Skeletal muscle satellite cell (primary cell): ENCODE measurements at regions not wholly inside any gene's neighbourhood (a gene's known extent, or its start where the extent isn't known, plus 50 kb on each side); places are given as distances from the start of the nearest gene placed in this dataset.

ENCODE experiments used
- H3K27me3 ChIP-seq: 2 replicates; pipeline ENCODE4 v1.7.0; 2013; ENCODE audit warnings: low read length; ENCODE audit not compliant: control insufficient read depth, insufficient read depth
- H3K36me3 ChIP-seq: 2 replicates; pipeline ENCODE4 v1.7.0; 2013; ENCODE audit warnings: mild to moderate bottlenecking, control low read depth, low read length; ENCODE audit not compliant: insufficient read depth
- H3K4me1 ChIP-seq: 2 replicates; pipeline ENCODE4 v1.7.0; 2013; ENCODE audit warnings: low read length; ENCODE audit not compliant: control insufficient read depth, insufficient read depth
- H3K4me2 ChIP-seq: 2 replicates; pipeline ENCODE4 v1.7.0; 2013; ENCODE audit warnings: mild to moderate bottlenecking, low read length
- H3K4me3 ChIP-seq: 2 replicates; pipeline ENCODE4 v1.7.0; 2013; ENCODE audit warnings: low read length
- H3K9ac ChIP-seq: 2 replicates; pipeline ENCODE4 v1.7.0; 2013; ENCODE audit warnings: mild to moderate bottlenecking, low read depth, low read length, moderate library complexity
- H3K9me3 ChIP-seq: replicated peaks from 2 replicates; pipeline ENCODE4 v1.7.0; 2013; ENCODE audit warnings: mild to moderate bottlenecking, control low read depth, low read length

- Histone ChIP-seq H3K4me3 (no peak overlapping the region), H3K36me3 (no peaks in the 10 kb centered on the region), H3K27me3 (peaks cover 67% of the 10 kb centered on the region)
These were observed 312.9 kb downstream of the MTX2 start for GRCh38 chr2:176582176-176582575.

GRCh38 chr2:176582990-176583481, 313.8 kb downstream of the MTX2 start:
- Histone ChIP-seq H3K9ac (no peak overlapping the region), H3K4me3 (no peak overlapping the region), H3K9me3 (no peaks in the 10 kb centered on the region), H3K4me1 (peaks cover 14% of the 10 kb centered on the region), H3K27me3 (peaks cover 67% of the 10 kb centered on the region), H3K4me2 (peak overlapping the region; percentile 21), H3K36me3 (no peaks in the 10 kb centered on the region)

More at GRCh38 chr2:176582176-176582575, 312.9 kb downstream of the MTX2 start:
- Histone ChIP-seq H3K4me1 (peaks cover 14% of the 10 kb centered on the region), H3K4me2 (no peak overlapping the region), H3K9me3 (no peaks in the 10 kb centered on the region), H3K9ac (no peak overlapping the region)

- peaks cover 71% of the 10 kb centered on the region for H3K27me3 ChIP-seq
- H3K9me3 ChIP-seq, result no peaks in the 10 kb centered on the region
- H3K4me1 ChIP-seq, result peaks cover 14% of the 10 kb centered on the region
- no peak overlapping the region for H3K9ac ChIP-seq
- H3K36me3 ChIP-seq, result no peaks in the 10 kb centered on the region
- H3K4me3 ChIP-seq, result no peak overlapping the region
- H3K4me2 ChIP-seq, result peak overlapping the region; percentile 21
These were observed 314.4 kb downstream of the MTX2 start for GRCh38 chr2:176583607-176584006.

- Histone ChIP-seq H3K9ac (no peak overlapping the region), H3K4me1 (peaks cover 14% of the 10 kb centered on the region), H3K4me2 (no peak overlapping the region), H3K4me3 (no peak overlapping the region), H3K27me3 (peaks cover 71% of the 10 kb centered on the region), H3K9me3 (no peaks in the 10 kb centered on the region), H3K36me3 (no peaks in the 10 kb centered on the region)
These were observed 315.1 kb downstream of the MTX2 start for GRCh38 chr2:176584333-176584732.

DNA sequence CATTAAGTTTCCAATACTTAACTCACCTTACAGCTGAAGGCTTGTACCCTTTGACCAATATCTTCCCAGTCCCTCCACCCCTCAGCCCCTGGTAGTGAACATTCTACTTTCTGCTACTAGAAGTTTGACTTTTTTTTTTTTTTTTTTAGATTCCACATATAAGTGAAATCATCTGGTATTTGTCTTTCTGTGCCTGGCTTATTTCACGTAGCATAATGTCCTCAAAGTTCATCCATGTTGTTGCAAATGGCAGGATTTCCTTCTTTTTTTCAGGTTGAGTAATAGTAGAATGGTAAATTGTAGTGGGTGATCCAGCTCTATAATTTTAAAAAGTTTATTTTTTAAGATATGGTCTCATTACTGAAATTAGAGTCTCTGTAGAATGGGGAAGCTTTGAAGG, 316.0 kb downstream of the MTX2 start:
- Histone ChIP-seq H3K4me2 (no peak overlapping the region), H3K4me3 (no peak overlapping the region), H3K27me3 (peaks cover 71% of the 10 kb centered on the region), H3K9ac (no peak overlapping the region), H3K4me1 (peaks cover 14% of the 10 kb centered on the region), H3K9me3 (no peaks in the 10 kb centered on the region), H3K36me3 (no peaks in the 10 kb centered on the region)

- Histone ChIP-seq H3K9ac (no peak overlapping the region), H3K9me3 (no peaks in the 10 kb centered on the region), H3K36me3 (no peaks in the 10 kb centered on the region), H3K4me3 (no peak overlapping the region), H3K4me2 (no peak overlapping the region), H3K27me3 (peaks cover 71% of the 10 kb centered on the region), H3K4me1 (peaks cover 14% of the 10 kb centered on the region)
These were observed 316.5 kb downstream of the MTX2 start for GRCh38 chr2:176585791-176586190.

GRCh38 chr2:176589287-176589686, 320.0 kb downstream of the MTX2 start:
- Histone ChIP-seq H3K4me1 (no peaks in the 10 kb centered on the region), H3K36me3 (no peaks in the 10 kb centered on the region), H3K9ac (no peak overlapping the region), H3K4me3 (no peak overlapping the region), H3K4me2 (no peak overlapping the region), H3K27me3 (peaks cover 71% of the 10 kb centered on the region), H3K9me3 (no peaks in the 10 kb centered on the region)

DNA sequence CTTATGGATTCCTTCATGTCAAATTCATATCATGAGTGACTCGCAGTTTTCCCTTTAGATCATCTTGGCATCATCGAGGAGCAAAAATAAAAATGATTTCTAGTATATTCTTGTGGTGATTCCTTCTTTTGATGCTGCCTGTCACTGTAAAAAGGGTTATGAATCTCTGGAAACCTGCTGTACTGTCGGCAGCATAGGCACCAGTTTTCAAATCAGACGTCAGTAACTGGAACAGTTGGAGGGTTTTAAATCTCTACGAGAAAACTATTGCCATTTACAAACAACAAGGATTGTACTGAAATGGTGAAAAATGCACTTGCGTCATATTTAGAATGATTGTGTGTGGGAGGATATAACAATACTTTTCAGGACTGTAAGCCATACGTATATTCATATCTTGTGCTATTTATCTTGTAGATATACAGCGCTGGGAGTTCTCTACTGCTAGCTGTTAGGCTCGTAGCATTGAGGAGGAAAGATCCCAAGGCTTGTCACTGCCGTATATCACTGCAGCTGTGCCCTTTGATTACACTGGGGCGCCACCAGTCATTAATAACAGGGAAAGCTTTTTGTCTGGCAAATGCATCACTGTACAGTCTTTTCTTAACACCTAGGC, 320.7 kb downstream of the MTX2 start:
- Histone ChIP-seq H3K4me3 (no peak overlapping the region), H3K4me1 (no peaks in the 10 kb centered on the region), H3K9ac (no peak overlapping the region), H3K4me2 (no peak overlapping the region), H3K27me3 (peaks cover 74% of the 10 kb centered on the region), H3K36me3 (no peaks in the 10 kb centered on the region), H3K9me3 (no peaks in the 10 kb centered on the region)

DNA sequence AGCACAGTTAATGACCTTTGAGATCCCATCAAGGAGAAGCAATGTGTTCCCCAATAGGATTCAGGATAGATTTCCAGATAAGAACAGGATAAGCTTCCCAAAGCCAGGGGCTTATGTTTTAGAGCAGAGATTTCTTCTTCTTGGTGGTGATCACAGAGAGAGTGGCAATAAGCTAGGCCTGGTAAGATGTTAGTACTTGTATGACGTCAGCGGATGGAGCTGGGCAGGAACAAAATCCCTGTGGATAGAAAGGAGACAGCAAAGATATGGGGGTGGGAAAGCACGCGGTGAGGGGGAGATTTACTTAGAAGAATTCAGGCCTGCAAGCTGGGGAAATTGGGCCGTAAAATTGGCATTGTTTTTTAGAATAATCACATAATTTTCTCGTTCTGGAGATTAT, 323.0 kb downstream of the MTX2 start:
- Histone ChIP-seq H3K4me1 (no peaks in the 10 kb centered on the region), H3K27me3 (peaks cover 81% of the 10 kb centered on the region), H3K9ac (no peak overlapping the region), H3K4me2 (no peak overlapping the region), H3K9me3 (no peaks in the 10 kb centered on the region), H3K36me3 (no peaks in the 10 kb centered on the region), H3K4me3 (no peak overlapping the region)

- no peak overlapping the region for H3K4me2 ChIP-seq
- no peaks in the 10 kb centered on the region for H3K4me1 ChIP-seq
These were observed 326.7 kb downstream of the MTX2 start for GRCh38 chr2:176595986-176596385.

DNA sequence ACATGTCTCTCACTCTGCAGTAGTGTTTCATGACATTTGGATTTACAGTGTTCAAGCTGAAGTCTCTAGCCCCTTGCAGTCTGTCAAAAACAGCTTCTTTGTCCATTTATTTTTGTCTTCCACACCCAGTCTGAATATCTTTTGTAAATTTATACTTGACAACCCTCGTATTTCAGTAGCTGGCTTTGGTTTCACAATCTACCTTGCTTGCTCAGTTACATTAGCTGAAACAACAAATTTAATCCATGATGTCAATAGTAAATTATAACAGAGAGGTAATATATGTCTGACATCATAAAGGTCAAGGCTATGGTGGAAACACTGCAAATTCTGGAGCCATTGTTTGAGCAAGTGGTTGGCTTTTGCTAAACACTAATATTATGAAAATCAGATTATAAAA, 328.7 kb downstream of the MTX2 start:
- Histone ChIP-seq H3K4me3 (no peak overlapping the region), H3K9me3 (no peaks in the 10 kb centered on the region), H3K9ac (no peak overlapping the region), H3K4me2 (no peak overlapping the region), H3K4me1 (no peaks in the 10 kb centered on the region), H3K36me3 (no peaks in the 10 kb centered on the region), H3K27me3 (peaks cover 89% of the 10 kb centered on the region)

More at GRCh38 chr2:176595986-176596385, 326.7 kb downstream of the MTX2 start:
- Histone ChIP-seq H3K9me3 (no peaks in the 10 kb centered on the region), H3K27me3 (peaks cover 82% of the 10 kb centered on the region), H3K36me3 (no peaks in the 10 kb centered on the region), H3K4me3 (no peak overlapping the region), H3K9ac (no peak overlapping the region)

DNA sequence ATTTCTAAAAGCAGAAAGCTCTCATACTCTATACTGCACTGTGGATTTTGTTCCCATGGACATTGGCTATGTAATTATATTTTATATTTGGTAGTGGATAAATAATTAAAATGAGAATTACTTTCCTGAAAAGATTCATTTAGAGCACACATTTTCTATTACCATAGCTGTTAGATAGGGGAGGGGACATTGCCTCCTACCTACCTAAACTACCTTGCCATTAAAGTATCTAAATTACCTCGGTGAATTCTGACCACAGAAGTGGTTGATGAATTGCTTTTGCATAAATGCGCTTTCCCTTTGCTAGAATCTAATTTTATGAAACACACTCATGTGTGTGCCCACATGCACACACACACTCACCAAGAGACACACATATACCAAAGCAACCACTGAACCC, 329.1 kb downstream of the MTX2 start:
- no peaks in the 10 kb centered on the region for H3K9me3 ChIP-seq
- peaks cover 89% of the 10 kb centered on the region for H3K27me3 ChIP-seq
- H3K9ac ChIP-seq, result no peak overlapping the region
- no peak overlapping the region for H3K4me2 ChIP-seq
- H3K36me3 ChIP-seq, result no peaks in the 10 kb centered on the region
- H3K4me1 ChIP-seq, result no peaks in the 10 kb centered on the region
- no peak overlapping the region for H3K4me3 ChIP-seq
